GF-D8 (cell line): ENCODE measurements at regions not wholly inside any gene's neighbourhood (a gene's known extent, or its start where the extent isn't known, plus 50 kb on each side); places are given as distances from the start of the nearest gene placed in this dataset.

Source experiments
- DNase-seq: peaks from one replicate; lab custom pipeline; 2025; lab: John Stamatoyannopoulos, UW

- DNase-seq = no peak
Measured at GRCh38 chr5:26205121-26205520, 833.3 kb downstream of the CDH9 start.

GRCh38 chr5:26193626-26194025 lies 844.8 kb downstream of the CDH9 start:
- no peak for DNase-seq

GRCh38 chr5:26192486-26192885 lies 845.9 kb downstream of the CDH9 start:
- no peak for DNase-seq

- no peak for DNase-seq
Measured at GRCh38 chr5:26181582-26181981, 856.8 kb downstream of the CDH9 start.

GRCh38 chr5:26148569-26149107 lies 889.7 kb downstream of the CDH9 start:
- DNase-seq = no peak

- no peak for DNase-seq
Measured at GRCh38 chr5:26143259-26143658, 895.1 kb downstream of the CDH9 start.

DNA sequence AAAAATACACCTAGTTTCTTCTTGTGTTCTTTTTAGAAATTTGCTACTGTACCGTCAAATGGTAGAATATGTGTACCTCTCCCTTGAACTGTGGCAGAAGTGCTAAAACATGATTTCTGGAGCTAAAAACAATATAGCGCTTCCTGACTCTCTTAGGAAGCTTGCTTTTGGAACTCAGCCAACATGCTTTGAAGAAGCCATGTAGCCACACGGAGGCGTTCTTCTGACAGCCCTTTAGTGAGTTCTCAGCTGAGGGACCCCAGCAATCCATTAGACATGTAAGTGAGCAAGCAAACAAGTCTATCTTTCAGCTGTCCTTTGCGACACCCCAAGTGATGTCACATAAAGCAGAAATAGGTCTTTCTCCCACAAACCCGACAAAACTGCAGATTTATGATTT lies 917.0 kb downstream of the CDH9 start:
- no peak for DNase-seq

DNA sequence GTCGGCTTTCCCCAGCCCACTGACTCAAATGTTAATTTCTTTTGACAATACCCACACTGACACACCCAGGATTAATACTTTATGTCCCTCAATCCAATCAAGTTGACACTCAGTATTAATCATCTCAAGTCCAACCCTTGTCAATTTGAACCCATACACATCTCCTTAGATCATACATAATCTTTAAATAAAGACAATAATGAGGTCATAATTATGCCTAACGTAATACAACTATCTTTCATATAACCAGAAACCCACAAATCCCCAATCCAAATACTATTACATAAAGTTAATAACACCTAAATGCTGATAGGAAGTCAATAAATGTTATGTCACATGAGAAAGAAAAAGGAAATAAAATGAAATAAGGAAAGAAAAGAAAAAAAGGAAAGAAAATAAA lies 934.2 kb downstream of the CDH9 start:
- no peak for DNase-seq

GRCh38 chr5:26060212-26060611 lies 978.2 kb downstream of the CDH9 start:
- DNase-seq = no peak

DNA sequence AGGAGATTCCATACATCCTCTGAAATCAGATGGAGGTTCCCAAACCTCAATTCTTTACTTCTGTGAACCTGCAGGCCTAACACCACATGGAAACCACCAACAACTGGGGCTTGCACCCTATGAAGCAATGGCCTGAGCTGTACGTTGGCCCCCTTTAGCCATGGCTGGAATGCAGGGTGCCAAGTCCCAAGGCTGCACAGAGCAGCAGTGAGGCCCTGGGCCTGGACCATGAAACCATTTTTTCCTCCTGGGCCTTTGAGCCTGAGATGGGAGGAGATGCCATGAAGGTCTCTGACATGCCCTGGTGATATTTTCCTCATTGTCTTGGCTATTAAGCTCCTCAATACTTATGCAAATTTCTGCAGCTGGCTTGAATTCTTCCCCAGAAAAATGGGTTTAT lies 983.8 kb downstream of the CDH9 start:
- no peak for DNase-seq

- no peak for DNase-seq
Measured at GRCh38 chr5:26034813-26035212, 1003.6 kb downstream of the CDH9 start.

DNA sequence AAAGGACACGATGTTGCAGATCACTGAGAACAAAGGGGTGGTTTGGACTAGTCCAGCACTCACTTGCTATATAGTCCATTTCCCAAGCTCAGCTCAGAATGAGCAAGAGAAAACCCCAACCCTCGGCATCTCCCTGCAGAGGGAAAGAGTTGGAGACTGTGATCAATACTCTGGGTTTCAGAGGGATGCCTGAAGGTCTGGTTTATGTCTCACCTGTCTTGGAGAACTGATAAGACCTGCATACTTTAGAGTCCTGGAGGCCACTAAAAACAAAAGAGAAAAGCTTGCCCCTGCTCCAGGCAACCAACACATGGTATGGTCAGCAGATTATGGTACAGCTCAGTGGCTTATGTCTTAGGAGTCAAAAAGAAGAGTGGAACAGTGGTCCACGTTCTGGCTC lies 1006.9 kb downstream of the CDH9 start:
- no peak for DNase-seq

GRCh38 chr5:26026044-26026443 lies 1012.3 kb downstream of the CDH9 start:
- no peak for DNase-seq

- DNase-seq = no peak
Measured at GRCh38 chr5:26024774-26025173, 1013.6 kb downstream of the CDH9 start.

GRCh38 chr5:26023361-26023760 lies 1015.0 kb downstream of the CDH9 start:
- no peak for DNase-seq

DNA sequence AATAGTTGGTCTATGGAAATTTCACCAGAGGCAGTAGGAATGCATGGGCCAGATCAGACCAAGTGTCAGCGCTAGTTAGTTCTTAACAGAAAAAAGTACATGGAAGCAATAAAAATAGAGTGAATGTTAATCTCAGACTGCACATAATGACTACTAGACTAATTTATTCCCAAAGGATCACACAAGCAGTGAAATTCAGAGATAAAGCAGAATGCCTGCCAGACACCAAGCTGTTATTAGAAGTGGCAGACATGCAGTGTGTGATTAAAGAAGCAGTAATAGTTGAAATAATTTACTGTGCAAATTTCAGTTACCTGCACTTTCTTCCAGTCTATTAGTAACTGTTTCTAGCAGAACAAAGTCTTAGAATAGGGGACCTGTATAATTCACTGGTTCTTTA lies 1024.2 kb downstream of the CDH9 start:
- DNase-seq = no peak

GRCh38 chr5:26012078-26012477 lies 1026.3 kb downstream of the CDH9 start:
- no peak for DNase-seq

GRCh38 chr5:26009742-26010141 lies 1028.6 kb downstream of the CDH9 start:
- no peak for DNase-seq

DNA sequence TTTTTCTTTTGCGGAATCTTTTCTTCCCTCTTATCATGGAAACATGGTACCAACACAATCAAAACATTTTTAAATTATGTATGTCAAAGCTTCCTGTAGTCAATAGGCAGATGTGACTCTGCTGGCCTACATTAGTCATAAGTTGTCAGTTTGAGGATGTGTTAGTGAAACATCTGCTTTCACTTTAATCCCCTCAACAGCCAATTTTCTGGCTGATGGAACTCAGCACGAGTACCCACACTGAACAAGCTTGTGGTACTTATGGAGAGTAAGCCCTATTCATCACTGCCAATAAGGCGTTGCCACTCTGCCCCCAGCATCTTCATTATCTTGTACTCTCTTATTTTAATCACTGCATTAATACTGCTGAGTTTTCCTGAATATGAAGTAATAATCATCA lies 1034.4 kb downstream of the CDH9 start:
- no peak for DNase-seq

GRCh38 chr5:25995209-25995608 lies 1043.2 kb downstream of the CDH9 start:
- no peak for DNase-seq

DNA sequence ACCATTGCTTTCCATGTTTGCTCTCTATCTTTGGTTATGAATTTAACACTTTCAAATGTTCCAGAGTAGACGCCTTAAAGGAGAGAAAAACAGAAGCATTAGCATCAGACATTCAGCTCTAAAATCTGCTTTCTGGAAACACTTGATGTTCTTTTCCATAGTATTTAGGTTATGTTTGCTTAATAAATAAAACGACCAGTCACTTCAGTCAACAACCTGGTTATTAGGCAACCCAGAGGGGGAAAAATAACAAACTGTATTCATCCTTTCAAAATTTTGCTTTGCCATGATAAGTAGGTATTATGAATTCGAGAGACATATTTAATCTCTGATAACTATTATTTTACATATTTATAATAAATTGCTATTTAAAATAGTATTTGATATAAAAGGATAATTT lies 1044.7 kb downstream of the CDH9 start:
- no peak for DNase-seq

DNA sequence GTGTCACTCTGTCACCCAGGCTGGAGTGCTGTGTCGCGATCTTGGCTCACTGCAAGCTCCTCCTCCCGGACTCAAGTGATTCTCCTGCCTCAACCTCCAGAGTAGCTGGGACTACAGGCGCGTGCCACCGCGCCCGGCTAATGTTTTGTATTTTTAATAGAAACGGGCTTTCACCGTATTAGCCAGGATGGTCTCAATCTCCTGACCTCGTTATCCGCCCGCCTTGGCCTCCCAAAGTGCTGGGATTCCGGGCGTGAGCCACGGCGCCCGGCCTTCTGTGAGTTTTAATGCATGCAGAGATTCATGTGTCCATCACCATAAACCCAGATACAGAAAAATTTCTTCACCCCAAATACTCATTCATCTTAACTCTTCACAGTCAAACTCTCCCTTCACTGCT lies 1046.7 kb downstream of the CDH9 start:
- no peak for DNase-seq

DNA sequence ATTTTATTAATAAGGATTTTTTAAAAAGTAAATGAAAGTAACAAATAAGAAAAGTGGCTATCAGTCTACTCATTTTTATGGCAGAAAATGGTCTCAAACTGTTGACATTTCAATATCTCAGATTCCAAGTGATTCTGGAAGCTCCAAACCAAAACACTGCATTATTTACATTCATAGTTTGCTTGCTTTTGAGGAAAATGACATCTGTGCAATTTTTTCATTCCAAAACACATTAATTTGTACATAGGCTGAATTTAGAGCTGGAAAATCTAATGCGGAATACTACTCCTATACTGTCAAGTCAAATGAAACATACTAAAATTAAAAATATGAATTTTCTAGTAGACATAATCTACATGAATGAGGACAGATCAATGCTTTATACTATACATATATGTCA lies 1047.6 kb downstream of the CDH9 start:
- DNase-seq = no peak

DNA sequence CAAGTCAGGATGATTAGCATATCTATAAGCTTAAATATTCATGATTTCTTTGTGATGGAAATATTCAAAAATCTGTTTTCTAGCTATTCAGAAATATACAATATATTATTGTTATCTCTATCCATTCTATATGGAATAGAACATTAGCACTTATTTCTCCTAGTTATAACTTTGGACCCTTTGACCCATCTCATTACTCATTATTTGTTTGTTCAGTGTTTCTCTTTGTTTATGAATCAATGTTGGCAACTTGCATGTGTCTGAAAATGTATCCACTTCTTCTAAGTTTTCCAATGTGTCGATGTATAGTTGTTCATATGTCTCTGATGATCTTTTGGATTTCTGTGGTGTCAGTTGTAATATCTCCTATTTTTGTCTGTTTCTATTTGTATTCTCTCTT lies 1059.3 kb downstream of the CDH9 start:
- DNase-seq = no peak

DNA sequence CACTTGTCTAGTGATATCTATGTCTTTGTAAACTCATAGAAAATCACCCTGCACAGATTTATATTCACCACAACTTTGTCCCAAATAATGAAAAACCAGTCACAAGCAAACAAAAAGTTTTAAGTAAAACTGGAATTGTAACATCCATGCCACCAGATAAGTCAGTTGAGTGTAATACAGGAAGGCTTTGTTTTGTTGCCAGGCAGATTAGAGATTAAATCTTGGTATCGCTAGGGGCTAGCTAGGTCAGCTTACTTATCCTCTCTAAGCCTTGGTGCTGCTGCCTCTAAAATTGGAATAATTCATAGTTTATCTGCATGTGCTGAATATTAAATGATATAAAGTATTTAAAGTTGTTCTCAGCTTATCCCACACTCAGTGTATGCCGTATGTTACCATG lies 1062.5 kb downstream of the CDH9 start:
- no peak for DNase-seq
